Activated CD8-positive, alpha-beta memory T cell treated with anti-CD3 and anti-CD28 coated beads for 36 hours (primary cell): ENCODE measurements at regions not wholly inside any gene's neighbourhood (a gene's known extent, or its start where the extent isn't known, plus 50 kb on each side); places are given as distances from the start of the nearest gene placed in this dataset.

Source experiments
- CTCF ChIA-PET: fragments of 350-600 bp; sonication (Branson Sonifier 250); formaldehyde crosslinking; loops from one replicate; lab custom pipeline; 2021; ENCODE audit warnings: antibody characterized with exemption; lab: Charles Lee
- POLR2A ChIA-PET: fragments of 350-600 bp; sonication (Branson Sonifier 250); formaldehyde crosslinking; loops from one replicate; lab custom pipeline; 2021; ENCODE audit warnings: antibody characterized with exemption; lab: Charles Lee

DNA sequence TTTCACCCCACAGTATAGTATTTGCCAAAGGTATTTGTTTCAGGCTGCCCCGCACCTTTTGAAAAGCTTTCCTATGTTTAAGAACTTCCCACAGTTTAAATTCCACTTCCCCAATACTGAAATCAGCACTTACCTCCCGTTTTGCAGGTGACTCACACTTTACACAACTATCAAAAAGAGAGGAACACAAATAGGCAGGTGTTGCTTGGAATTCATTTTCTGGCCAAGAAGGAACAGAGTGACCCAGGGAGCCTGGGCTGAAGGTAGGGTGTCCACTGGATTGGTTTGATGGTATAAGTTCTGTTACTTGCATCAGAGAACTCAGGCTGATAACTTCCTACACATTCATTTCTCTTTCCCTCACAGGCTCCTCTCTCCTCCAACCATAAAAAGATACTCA lies 60.1 kb upstream of the SLC30A5 start:
- POLR2A ChIA-PET = no interaction called here
- CTCF ChIA-PET = no interaction called here

DNA sequence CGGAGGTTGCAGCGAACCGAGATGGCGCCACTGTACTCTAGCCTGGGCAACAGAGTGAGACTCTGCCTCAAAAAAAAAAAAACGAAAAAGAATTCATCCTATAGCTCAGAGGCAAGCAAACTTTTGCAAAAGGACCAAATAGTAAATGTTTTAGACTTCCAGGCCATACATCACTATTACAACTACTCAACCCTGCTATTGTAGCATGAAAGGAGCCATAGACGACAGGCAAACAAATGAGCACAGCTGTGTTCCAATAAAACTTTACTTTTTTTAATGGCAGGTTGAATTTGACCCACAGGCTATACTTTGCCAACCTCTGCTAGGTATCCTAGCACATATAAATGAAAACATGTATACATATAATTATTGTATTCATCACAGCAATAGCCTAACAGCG lies 58.9 kb upstream of the SLC30A5 start:
- POLR2A ChIA-PET = no interaction called here
- CTCF ChIA-PET = no interaction called here

DNA sequence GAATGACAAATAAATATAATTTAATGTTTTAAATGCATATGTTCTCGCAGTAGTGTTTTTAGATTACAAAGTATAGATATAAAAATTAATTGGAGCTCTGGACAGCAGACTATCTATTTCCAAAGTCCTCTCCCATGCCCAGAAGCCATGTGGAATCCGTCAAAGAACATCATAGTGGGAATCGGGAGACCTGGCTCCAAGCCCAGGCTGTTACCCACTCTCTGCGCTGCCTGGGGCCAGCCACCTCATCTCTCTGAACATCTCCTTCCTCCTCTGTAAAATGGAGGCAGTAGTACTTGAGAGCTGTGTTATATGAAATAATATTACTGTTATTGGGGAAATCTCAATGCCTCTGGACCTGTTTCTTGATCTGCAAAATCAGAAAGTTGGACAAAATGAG lies 58.1 kb upstream of the SLC30A5 start:
- ChIA-PET POLR2A (no interaction called here), CTCF (no interaction called here)

DNA sequence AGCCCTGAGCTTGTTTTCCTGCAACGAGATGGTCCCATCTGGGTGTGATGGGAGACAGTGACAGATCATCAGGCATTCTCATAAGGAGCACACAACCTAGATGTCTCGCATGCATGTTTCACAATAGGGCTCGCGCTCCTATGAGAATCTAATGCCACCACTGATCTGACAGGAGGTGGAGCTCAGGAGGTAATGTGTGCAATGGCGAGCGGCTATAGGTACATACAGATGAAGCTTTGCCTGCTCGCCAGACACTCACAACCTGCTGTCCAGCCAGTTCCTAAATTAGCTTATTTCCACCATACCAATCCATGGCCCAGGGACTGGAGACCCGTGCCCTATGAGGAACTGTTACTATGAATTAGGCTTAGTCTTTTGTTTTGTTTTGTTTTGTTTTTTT lies 55.3 kb upstream of the SLC30A5 start:
- POLR2A ChIA-PET = no interaction called here
- CTCF ChIA-PET = no interaction called here

DNA sequence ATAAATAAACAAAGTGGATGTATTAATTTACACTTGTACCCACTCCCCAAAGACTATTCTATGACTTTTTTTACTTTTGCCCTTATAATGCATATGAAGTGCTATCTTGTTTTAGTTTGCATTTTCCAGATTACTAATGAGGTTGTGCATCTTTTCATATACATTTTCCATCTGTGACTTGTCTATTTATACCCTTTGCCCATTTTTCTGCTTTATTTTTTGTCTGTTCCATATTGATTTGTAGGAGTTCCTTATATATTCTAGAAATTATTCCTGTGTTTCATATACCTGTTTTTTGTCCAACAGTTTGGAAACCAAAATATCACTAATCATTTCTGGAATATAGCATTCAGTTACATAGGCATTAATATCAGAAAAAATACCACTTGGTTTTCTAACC lies 54.0 kb upstream of the SLC30A5 start:
- CTCF ChIA-PET = interaction anchor here (0.7 kb wide), 1 partner anchor 196 kb away, joined by 4 read pairs; no protein-coding TSS in a partner anchor

DNA sequence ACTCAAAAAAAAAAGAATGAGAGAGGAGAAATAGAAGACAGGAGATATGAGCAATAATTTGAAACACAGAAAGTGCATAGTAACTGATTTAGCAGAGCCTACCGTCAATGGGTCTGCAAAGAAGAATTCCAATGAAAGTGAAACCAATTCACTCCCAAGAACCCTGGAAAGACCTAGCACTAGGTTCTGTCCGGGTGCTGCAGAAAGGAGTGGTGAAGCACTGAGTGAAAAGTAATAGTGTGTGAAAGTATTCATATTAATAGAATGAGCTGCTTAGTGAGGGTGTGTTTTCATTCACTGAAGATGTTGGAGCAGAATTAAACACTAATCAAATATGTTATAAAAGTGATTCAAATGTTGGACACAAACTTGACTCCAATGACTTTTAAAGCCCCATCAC lies 51.3 kb upstream of the SLC30A5 start:
- ChIA-PET POLR2A (interaction anchor here (1.3 kb wide), 1 partner anchor 51 kb away, joined by 5 read pairs; the partner anchor contains the start of gene SLC30A5), CTCF (interaction anchor here (0.9 to 1.4 kb wide), 8 partner anchors 10 to 327 kb away, joined by 3 to 4 read pairs (median 3); partner anchors contain the start of genes RAD17 and SLC30A5)

More for the DNA sequence above, 54.0 kb upstream of the SLC30A5 start:
- POLR2A ChIA-PET = no interaction called here

DNA sequence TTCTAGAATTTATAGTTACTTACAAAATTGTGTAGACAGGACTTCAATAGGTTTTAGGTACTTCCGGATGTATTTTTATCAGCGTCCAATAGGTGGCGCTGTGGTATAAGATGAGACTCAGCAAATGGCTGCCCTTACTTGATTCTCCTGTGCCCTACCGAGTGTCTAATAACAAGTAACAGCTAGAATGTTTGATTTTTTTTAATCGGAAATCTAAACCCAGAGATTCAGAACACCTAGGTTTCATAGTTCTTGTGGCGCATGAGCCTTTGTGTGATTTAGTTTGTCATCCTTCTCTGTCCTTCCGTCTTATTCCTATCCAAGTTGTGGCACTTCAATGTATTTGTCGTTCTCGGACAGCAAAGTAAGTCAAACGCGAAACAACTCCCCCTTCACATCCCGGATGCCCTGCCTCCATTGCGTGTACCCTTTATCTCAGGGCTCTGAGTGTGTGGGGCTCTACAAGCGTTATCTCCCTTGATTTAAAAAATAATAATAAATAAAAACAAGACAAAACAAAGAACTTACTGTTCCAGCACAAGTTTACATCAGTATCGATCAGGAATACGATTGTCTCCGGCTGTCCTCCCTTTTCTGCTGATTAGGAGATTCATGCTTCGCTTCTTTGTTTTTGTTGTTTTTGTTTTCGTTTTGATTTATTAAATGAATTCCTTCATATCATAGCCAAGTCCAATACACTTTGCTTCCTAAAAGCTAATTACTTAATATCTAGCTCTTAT lies 50.7 kb upstream of the SLC30A5 start:
- ChIA-PET POLR2A (interaction anchor here (1.3 kb wide), 1 partner anchor 51 kb away, joined by 5 read pairs; the partner anchor contains the start of gene SLC30A5), CTCF (interaction anchor here (0.9 to 1.4 kb wide), 10 partner anchors 11 to 327 kb away, joined by 3 to 4 read pairs (median 3); partner anchors contain the start of genes RAD17 and SLC30A5)

DNA sequence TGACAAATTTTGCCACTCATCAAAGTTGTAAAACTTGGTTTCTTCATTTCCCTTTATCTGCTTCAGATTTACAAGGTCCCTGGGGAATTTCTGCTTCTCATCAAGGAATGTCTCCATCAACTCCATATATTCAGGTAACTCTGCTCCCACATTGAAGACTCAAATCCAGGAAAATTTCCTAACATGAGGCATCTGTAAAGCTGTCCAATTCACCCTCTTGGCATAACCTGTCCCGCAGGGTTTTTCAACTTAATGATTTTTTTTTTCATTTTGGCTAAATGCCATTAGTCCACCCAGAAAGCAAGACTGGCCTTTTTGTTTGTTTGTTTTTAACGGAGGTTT lies 50.2 kb upstream of the SLC30A5 start:
- ChIA-PET POLR2A (interaction anchor here (1.3 kb wide), 1 partner anchor 50 kb away, joined by 5 read pairs; the partner anchor contains the start of gene SLC30A5), CTCF (interaction anchor here (1.0 to 1.4 kb wide), 4 partner anchors 10 to 324 kb away, joined by 3 to 4 read pairs (median 3); no protein-coding TSS in a partner anchor)
